SU-DHL-6 (cell line): ENCODE measurements at regions not wholly inside any gene's neighbourhood (a gene's known extent, or its start where the extent isn't known, plus 50 kb on each side); places are given as distances from the start of the nearest gene placed in this dataset.

Experiments used
- H2AFZ ChIP-seq: fragments of 200-600 bp; sonication (generic); 2 replicates; pipeline ENCODE4 v1.6.1; 2014; ENCODE audit warnings: low read depth, mild to moderate bottlenecking, moderate library complexity, mixed read lengths, antibody characterized with exemption, low read length; ENCODE audit not compliant: severe bottlenecking
- H3F3A ChIP-seq: fragments of 200-600 bp; shearing (Covaris generic); 2 replicates; pipeline ENCODE4 v1.6.0; 2016; ENCODE audit warnings: antibody characterized with exemption, mild to moderate bottlenecking; ENCODE audit not compliant: insufficient read depth
- H3K27ac ChIP-seq: fragments of 200-600 bp; sonication (generic); 2 replicates; pipeline ENCODE4 v1.5.1; 2016; ENCODE audit warnings: low read depth, mild to moderate bottlenecking, low read length, moderate library complexity, mixed read lengths
- H3K27me3 ChIP-seq: fragments of 200-600 bp; sonication (generic), shearing (Covaris generic); 2 replicates; pipeline ENCODE4 v1.6.0; 2014; ENCODE audit warnings: mild to moderate bottlenecking, low read length
- H3K36me3 ChIP-seq: fragments of 200-600 bp; sonication (generic); 2 replicates; pipeline ENCODE4 v1.6.1; 2014; ENCODE audit warnings: mild to moderate bottlenecking, low read length, mixed read lengths
- H3K4me2 ChIP-seq: fragments of 300-600, 200-600 bp; shearing (Covaris generic), sonication (generic); 2 replicates; pipeline ENCODE4 v1.6.0; 2014; ENCODE audit warnings: low read length, low read depth, mild to moderate bottlenecking; ENCODE audit not compliant: poor library complexity, severe bottlenecking
- H3K4me3 ChIP-seq: fragments of 200-600 bp; sonication (generic); 2 replicates; pipeline ENCODE4 v1.5.1; 2014; ENCODE audit warnings: antibody characterized with exemption, low read length, mild to moderate bottlenecking, mixed read lengths; ENCODE audit not compliant: insufficient read depth, poor library complexity, severe bottlenecking
- H3K79me2 ChIP-seq: fragments of 200-600 bp; sonication (generic); 2 replicates; pipeline ENCODE4 v1.6.1; 2014; ENCODE audit warnings: mild to moderate bottlenecking, low read length, moderate library complexity; ENCODE audit not compliant: insufficient read depth
- H3K9ac ChIP-seq: fragments of 200-600 bp; sonication (generic); 2 replicates; pipeline ENCODE4 v1.7.0; 2014; ENCODE audit warnings: mild to moderate bottlenecking, low read length
- H3K9me2 ChIP-seq: fragments of 200-600 bp; sonication (generic); replicated peaks from 2 replicates; pipeline ENCODE4 v1.6.1; 2014; ENCODE audit warnings: low read length; ENCODE audit not compliant: insufficient read depth
- H3K9me3 ChIP-seq: fragments of 200-600 bp; sonication (generic); 2 replicates; pipeline ENCODE4 v1.6.1; 2014; ENCODE audit warnings: low read length, mixed read lengths; ENCODE audit not compliant: insufficient read depth
- H4K20me1 ChIP-seq: fragments of 200-600 bp; sonication (generic); 2 replicates; pipeline ENCODE4 v1.6.1; 2014; ENCODE audit warnings: low read depth, mild to moderate bottlenecking, antibody characterized with exemption, low read length, moderate library complexity, mixed read lengths
- CTCF ChIP-seq: fragments of 200-600 bp; sonication (generic); IDR thresholded peaks from one replicate; pipeline ENCODE4 v1.5.1; 2017; ENCODE audit warnings: antibody characterized with exemption, mild to moderate bottlenecking, low read length, moderate library complexity; ENCODE audit not compliant: insufficient read depth, poor library complexity, severe bottlenecking
- EZH2phosphoT487 ChIP-seq: fragments of 200-600 bp; sonication (generic), shearing (Covaris generic); conservative IDR thresholded peaks from 2 replicates; pipeline ENCODE4 v1.6.1; 2018; ENCODE audit warnings: mild to moderate bottlenecking, antibody characterized with exemption, low read length, moderate library complexity, mixed read lengths

GRCh38 chr18:34448662-34449061 is 223.9 kb upstream of the NOL4 start:
- H3K27ac ChIP-seq, result no peak overlapping the region
- no peak overlapping the region for H2AFZ ChIP-seq
- H3K4me3 ChIP-seq, result no peak overlapping the region
- no peaks in the 10 kb centered on the region for H3K9me3 ChIP-seq
- no peaks in the 10 kb centered on the region for H3K27me3 ChIP-seq
- no peaks in the 10 kb centered on the region for H3K36me3 ChIP-seq
- H3K79me2 ChIP-seq, result no peaks in the 10 kb centered on the region
- no peaks in the 10 kb centered on the region for H3F3A ChIP-seq
- TF ChIP-seq EZH2phosphoT487 (no peak), CTCF (no peak)
- no peak overlapping the region for H3K9ac ChIP-seq
- no peak overlapping the region for H3K4me2 ChIP-seq
- no peaks in the 10 kb centered on the region; the same call in 1 of the 2 replicates for H4K20me1 ChIP-seq
- no peaks in the 10 kb centered on the region for H3K9me2 ChIP-seq

DNA sequence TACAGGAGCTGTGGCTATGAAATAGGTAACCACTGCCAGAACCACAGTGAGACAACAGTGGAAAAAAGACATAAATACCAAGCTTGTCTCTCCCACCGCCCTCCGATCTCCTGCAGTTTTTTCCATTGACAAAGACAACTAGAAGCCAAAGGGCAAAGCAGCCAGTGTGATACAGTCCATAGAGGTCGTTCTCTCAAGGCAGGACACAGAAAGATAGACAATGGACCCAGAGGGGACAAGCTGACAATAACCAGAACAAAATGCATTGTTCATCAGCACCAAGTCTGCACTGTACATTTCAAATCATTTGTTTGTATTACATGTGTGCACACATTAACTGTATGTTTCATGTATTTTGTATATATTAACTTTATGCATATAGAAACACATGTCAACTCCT is 233.0 kb upstream of the NOL4 start:
- Histone ChIP-seq H3K9me2 (no peaks in the 10 kb centered on the region), H3K4me2 (no peak overlapping the region), H2AFZ (no peak overlapping the region), H3K9me3 (no peaks in the 10 kb centered on the region), H3K4me3 (no peak overlapping the region), H3K27me3 (no peaks in the 10 kb centered on the region), H3K27ac (no peak overlapping the region), H3K36me3 (no peaks in the 10 kb centered on the region), H3K79me2 (no peaks in the 10 kb centered on the region), H3K9ac (no peak overlapping the region), H4K20me1 (no peaks in the 10 kb centered on the region), H3F3A (no peaks in the 10 kb centered on the region)
- no peak for TF ChIP-seq CTCF
- TF ChIP-seq EZH2phosphoT487, result no peak

DNA sequence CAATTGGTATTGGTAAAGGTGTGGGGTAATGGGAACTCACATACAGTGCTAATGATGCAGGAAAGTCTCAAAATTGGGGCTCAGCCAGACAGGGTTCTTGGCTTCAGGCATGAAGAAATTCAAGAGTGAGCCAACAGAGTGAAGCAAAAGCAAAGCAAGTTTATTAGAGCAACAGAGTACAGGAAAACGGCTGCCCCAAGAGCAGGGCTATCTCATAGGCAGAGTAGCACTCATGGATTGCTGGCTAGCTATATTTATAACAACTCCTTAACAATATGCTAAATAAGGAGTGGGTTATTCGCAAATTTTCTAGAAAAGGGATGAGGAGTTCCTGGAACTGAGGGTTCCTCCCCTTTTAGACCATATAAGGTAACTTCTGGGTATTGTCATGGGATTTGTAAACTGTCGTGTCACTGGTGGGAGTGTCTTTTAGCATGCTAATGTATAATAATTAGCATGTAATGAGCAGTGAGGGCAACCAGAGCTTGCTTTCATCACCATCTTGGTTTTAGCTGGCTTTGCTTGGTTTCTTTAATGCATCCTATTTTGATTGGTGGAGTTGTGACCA is 233.8 kb upstream of the NOL4 start:
- Histone ChIP-seq H3F3A (no peaks in the 10 kb centered on the region), H2AFZ (no peak overlapping the region), H3K9ac (no peak overlapping the region), H3K4me2 (no peak overlapping the region), H3K9me2 (no peaks in the 10 kb centered on the region), H3K36me3 (no peaks in the 10 kb centered on the region), H3K4me3 (no peak overlapping the region), H3K27me3 (no peaks in the 10 kb centered on the region), H3K27ac (no peak overlapping the region), H4K20me1 (no peaks in the 10 kb centered on the region), H3K9me3 (no peaks in the 10 kb centered on the region), H3K79me2 (no peaks in the 10 kb centered on the region)
- TF ChIP-seq EZH2phosphoT487, result no peak
- no peak for TF ChIP-seq CTCF

GRCh38 chr18:34461266-34461665 is 236.6 kb upstream of the NOL4 start:
- H2AFZ ChIP-seq, result no peak overlapping the region
- H3K9me2 ChIP-seq, result no peaks in the 10 kb centered on the region
- no peaks in the 10 kb centered on the region; the same call in 1 of the 2 replicates for H3K27me3 ChIP-seq
- H3F3A ChIP-seq, result no peaks in the 10 kb centered on the region
- H3K4me2 ChIP-seq, result no peak overlapping the region
- no peak overlapping the region for H3K9ac ChIP-seq
- no peak overlapping the region for H3K27ac ChIP-seq
- no peaks in the 10 kb centered on the region for H3K9me3 ChIP-seq
- H3K36me3 ChIP-seq, result 0 out of 2 replicates have a peak, but pooled peaks cover 3% of the 10 kb centered on the region
- no peaks in the 10 kb centered on the region for H4K20me1 ChIP-seq
- no peak overlapping the region for H3K4me3 ChIP-seq
- H3K79me2 ChIP-seq, result no peaks in the 10 kb centered on the region
- TF ChIP-seq EZH2phosphoT487 (no peak), CTCF (no peak)
